B cell (primary cell): ENCODE measurements at regions not wholly inside any gene's neighbourhood (a gene's known extent, or its start where the extent isn't known, plus 50 kb on each side); places are given as distances from the start of the nearest gene placed in this dataset.

ENCODE experiments used
- ATAC-seq: fragments of 200-7000 bp; cut with Tn5 transposase; one replicate; pipeline ENCODE4 v1.10.0; 2021; ENCODE audit warnings: low read depth, mild to moderate bottlenecking, moderate number of reproducible peaks, moderate library complexity
- CTCF ChIA-PET: fragments of 350-600 bp; sonication (Branson Sonifier 250); formaldehyde crosslinking; loops from one replicate; lab custom pipeline; 2021; ENCODE audit warnings: antibody characterized with exemption, inconsistent platforms; lab: Charles Lee
- POLR2A ChIA-PET: fragments of 350-600 bp; sonication (Branson Sonifier 250); formaldehyde crosslinking; loops from one replicate; lab custom pipeline; 2021; ENCODE audit warnings: antibody characterized with exemption; lab: Charles Lee
- DNase-seq: peaks from one replicate; pipeline ENCODE4 v3.0.0; 2013
- H2AFZ ChIP-seq: 2 replicates; pipeline ENCODE4 v1.6.1; 2012; ENCODE audit warnings: mild to moderate bottlenecking, low read depth, low read length; ENCODE audit not compliant: insufficient read depth, poor library complexity, severe bottlenecking
- H3K27ac ChIP-seq, 2 donors: 1 replicate in 1 of 2; 2 replicates in 1 of 2; pipeline ENCODE4 v1.5.1; 2012 to 2013; ENCODE audit warnings: low read length in 2 of 2, mild to moderate bottlenecking in 2 of 2, moderate library complexity in 1 of 2
- H3K27me3 ChIP-seq, 4 experiments: fragments of 200-600 bp in 1 of 4; sonication (generic) in 1 of 4; replicated peaks in 1 of 4; 1 replicate in 2 of 4; 2 replicates in 2 of 4; pipeline versions ENCODE4 v1.6.1 to v1.7.0; 2013 to 2016; ENCODE audit warnings: low read length in 3 of 4, mild to moderate bottlenecking in 2 of 4, mixed read lengths in 1 of 4, moderate library complexity in 1 of 4; ENCODE audit not compliant: insufficient read depth in 4 of 4, control insufficient read depth in 3 of 4; ENCODE audit errors: control extremely low read depth in 1 of 4
- H3K36me3 ChIP-seq, 2 experiments: replicated peaks in 1 of 2; 1 replicate in 1 of 2; 2 replicates in 1 of 2; pipeline versions ENCODE4 v1.6.1 to v1.7.1; 2013; ENCODE audit warnings: low read length in 1 of 2; ENCODE audit not compliant: insufficient read depth in 2 of 2, control insufficient read depth in 1 of 2; ENCODE audit errors: control extremely low read depth in 1 of 2, extremely low read depth in 1 of 2
- H3K4me1 ChIP-seq, 2 donors: fragments of 200-600 bp in 1 of 2; sonication (generic) in 1 of 2; 1 replicate in 1 of 2; 2 replicates in 1 of 2; pipeline versions ENCODE4 v1.5.1 to v1.6.1; 2013 to 2017; ENCODE audit warnings: low read length in 2 of 2; ENCODE audit not compliant: control insufficient read depth in 2 of 2, insufficient read depth in 2 of 2
- H3K4me2 ChIP-seq: replicated peaks from 2 replicates; pipeline ENCODE3; 2012; ENCODE audit warnings: mild to moderate bottlenecking, low read depth, low read length; ENCODE audit not compliant: poor library complexity, severe bottlenecking
- H3K4me3 ChIP-seq, 5 experiments: fragments of 200-600 bp in 1 of 5; sonication (generic) in 1 of 5; 1 replicate in 3 of 5; 2 replicates in 2 of 5; pipeline versions ENCODE4 v1.5.1 to v1.7.0; 2011 to 2016; ENCODE audit warnings: low read length in 4 of 5, mild to moderate bottlenecking in 4 of 5, low read depth in 2 of 5, control low read depth in 1 of 5, moderate library complexity in 1 of 5; ENCODE audit not compliant: insufficient read depth in 1 of 5; ENCODE audit errors: control extremely low read depth in 1 of 5, extremely low read depth in 1 of 5
- H3K79me2 ChIP-seq: fragments of 200-600 bp; sonication (generic); one replicate; pipeline ENCODE4 v1.6.0; 2016; ENCODE audit warnings: low read length; ENCODE audit not compliant: control insufficient read depth, insufficient read depth
- H3K9ac ChIP-seq: fragments of 200-600 bp; sonication (generic); 2 replicates; pipeline ENCODE4 v1.6.1; 2017; ENCODE audit warnings: mild to moderate bottlenecking, low read length, moderate library complexity
- H3K9me3 ChIP-seq, 3 donors: one replicate each; pipeline versions ENCODE4 v1.6.1 to v1.7.1; 2013; ENCODE audit warnings: low read length in 2 of 3; ENCODE audit not compliant: control insufficient read depth in 2 of 3, insufficient read depth in 1 of 3; ENCODE audit errors: control extremely low read depth in 1 of 3
- H4K20me1 ChIP-seq: 2 replicates; pipeline ENCODE4 v1.6.0; 2012; ENCODE audit warnings: mild to moderate bottlenecking, low read length; ENCODE audit not compliant: insufficient read depth, control insufficient read depth, poor library complexity, severe bottlenecking
- H3K27ac Mint-ChIP-seq: one replicate; pipeline ENCODE4 v1.8.0; 2021; ENCODE audit warnings: mixed read lengths
- H3K27me3 Mint-ChIP-seq: one replicate; pipeline ENCODE4 v1.8.0; 2021; ENCODE audit warnings: mixed read lengths
- H3K4me1 Mint-ChIP-seq: one replicate; pipeline ENCODE4 v1.8.0; 2021; ENCODE audit warnings: mixed read lengths
- H3K4me3 Mint-ChIP-seq: one replicate; pipeline ENCODE4 v1.8.0; 2021; ENCODE audit warnings: mixed read lengths
- H3K9me3 Mint-ChIP-seq: one replicate; pipeline ENCODE4 v1.8.0; 2022; ENCODE audit warnings: mixed read lengths; ENCODE audit not compliant: insufficient read depth
- EZH2 ChIP-seq: IDR thresholded peaks from 2 replicates; pipeline ENCODE4 v1.6.1; 2012; ENCODE audit warnings: borderline replicate concordance, low read depth, mild to moderate bottlenecking, moderate library complexity, low read length; ENCODE audit not compliant: insufficient read depth, poor library complexity, severe bottlenecking
- WGBS: methylation state at CpG from one replicate; pipeline ENCODE4 v1.1.5; 2013; ENCODE audit warnings: missing lambda C conversion rate; ENCODE audit not compliant: insufficient coverage; 5-methylcytosine and 5-hydroxymethylcytosine counted together
- intact Hi-C: fragments of 100-400 bp; cut with micrococcal nuclease; formaldehyde crosslinking; loops from one replicate; pipeline ENCODE4 v1.10.0; 2022
- TF ChIP-seq, protein P1 (sequence below): fragments of 200-600 bp; IDR thresholded peaks from one replicate; pipeline ENCODE4 v1.8.0; 2022; ENCODE audit warnings: antibody characterized with exemption, mild to moderate bottlenecking

DNA sequence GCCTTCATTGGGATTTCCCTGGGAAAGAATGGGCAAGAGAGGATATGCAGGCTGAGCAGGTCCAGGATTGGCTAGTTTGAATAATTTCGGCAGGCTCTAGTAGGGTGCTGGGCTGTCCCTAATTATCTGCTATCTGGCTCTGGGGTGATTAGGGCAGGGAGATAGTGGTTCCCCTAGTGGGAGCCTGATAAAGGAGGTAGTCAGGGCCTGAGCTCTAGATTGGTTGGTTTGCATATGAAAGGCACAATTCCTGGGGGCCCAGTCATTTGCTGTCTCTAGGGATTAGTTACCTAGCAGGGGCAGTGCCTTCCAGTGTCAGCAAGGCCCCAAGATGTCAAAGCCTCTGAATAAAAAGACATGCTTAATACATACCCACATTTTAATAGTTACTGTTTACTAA, 690.1 kb upstream of the KLHL29 start:
- Histone ChIP-seq H3K36me3 (no peaks in the 10 kb centered on the region), H3K4me2 (no peak overlapping the region), H4K20me1 (no peaks in the 10 kb centered on the region), H3K27me3 (no peaks in the 10 kb centered on the region), H3K9me3 (no peaks in the 10 kb centered on the region), H3K27ac (no peak overlapping the region), H3K4me1 (no peaks in the 10 kb centered on the region), H3K9ac (no peak overlapping the region), H3K4me3 (no peak overlapping the region), H3K79me2 (no peaks in the 10 kb centered on the region), H2AFZ (no peak overlapping the region)
- Mint-ChIP-seq H3K9me3 (no peaks in the 10 kb centered on the region), H3K4me3 (no peak overlapping the region), H3K27me3 (no peaks in the 10 kb centered on the region), H3K4me1 (no peaks in the 10 kb centered on the region), H3K27ac (no peak overlapping the region)
- ATAC-seq (no peak), DNase-seq (no peak)
- TF ChIP-seq EZH2, result no peak
- TF ChIP-seq, protein P1, sequence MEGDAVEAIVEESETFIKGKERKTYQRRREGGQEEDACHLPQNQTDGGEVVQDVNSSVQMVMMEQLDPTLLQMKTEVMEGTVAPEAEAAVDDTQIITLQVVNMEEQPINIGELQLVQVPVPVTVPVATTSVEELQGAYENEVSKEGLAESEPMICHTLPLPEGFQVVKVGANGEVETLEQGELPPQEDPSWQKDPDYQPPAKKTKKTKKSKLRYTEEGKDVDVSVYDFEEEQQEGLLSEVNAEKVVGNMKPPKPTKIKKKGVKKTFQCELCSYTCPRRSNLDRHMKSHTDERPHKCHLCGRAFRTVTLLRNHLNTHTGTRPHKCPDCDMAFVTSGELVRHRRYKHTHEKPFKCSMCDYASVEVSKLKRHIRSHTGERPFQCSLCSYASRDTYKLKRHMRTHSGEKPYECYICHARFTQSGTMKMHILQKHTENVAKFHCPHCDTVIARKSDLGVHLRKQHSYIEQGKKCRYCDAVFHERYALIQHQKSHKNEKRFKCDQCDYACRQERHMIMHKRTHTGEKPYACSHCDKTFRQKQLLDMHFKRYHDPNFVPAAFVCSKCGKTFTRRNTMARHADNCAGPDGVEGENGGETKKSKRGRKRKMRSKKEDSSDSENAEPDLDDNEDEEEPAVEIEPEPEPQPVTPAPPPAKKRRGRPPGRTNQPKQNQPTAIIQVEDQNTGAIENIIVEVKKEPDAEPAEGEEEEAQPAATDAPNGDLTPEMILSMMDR, result no peak
- CTCF ChIA-PET, result no interaction called here
- POLR2A ChIA-PET, result no interaction called here
- intact Hi-C loops, result no loop called here
- WGBS, result 67% methylated on average over 1 of the region's 1 CpG

DNA sequence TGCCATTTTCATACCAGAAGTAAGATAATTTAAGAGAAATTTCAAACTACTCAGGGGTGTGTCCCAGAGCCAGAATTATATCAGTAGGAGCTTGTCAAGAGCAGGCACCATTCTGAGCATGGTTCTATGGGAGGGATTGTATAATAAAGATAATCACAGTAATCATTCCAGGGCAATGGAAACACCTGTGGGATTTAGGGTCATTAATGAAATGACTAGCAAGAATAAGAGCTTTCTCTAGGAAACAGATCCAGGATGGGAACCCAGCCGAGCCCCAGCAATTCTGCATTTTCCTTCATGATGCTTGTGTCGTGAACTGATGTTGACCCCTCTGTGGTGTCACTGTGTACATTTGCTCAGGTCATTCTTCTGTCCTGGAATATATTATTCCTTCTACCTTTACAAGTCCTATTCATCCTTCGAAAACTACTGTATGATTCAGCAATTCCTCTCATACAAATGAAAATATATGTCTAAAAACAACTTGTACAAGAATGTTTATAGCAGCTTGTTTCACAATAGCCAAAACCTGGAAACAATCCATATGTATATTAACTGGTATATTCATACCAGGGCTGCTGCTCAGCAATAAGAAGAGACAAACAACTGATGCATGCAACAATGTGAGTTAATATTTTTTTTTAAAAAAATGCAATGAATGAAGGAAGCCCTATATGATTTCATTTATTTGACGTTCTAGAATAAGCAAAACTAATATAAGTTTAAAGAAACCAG, 687.8 kb upstream of the KLHL29 start:
- no peaks in the 10 kb centered on the region for H3K36me3 ChIP-seq
- no peak overlapping the region for H3K4me2 ChIP-seq
- Mint-ChIP-seq H3K27ac (no peak overlapping the region), H3K4me1 (no peaks in the 10 kb centered on the region), H3K27me3 (no peaks in the 10 kb centered on the region), H3K9me3 (no peaks in the 10 kb centered on the region), H3K4me3 (no peak overlapping the region)
- ATAC-seq, result no peak
- CTCF ChIA-PET, result no interaction called here
- no peak overlapping the region for H3K4me3 ChIP-seq
- H3K9ac ChIP-seq, result no peak overlapping the region
- no peaks in the 10 kb centered on the region for H3K27me3 ChIP-seq
- POLR2A ChIA-PET, result no interaction called here
- DNase-seq, result no peak
- H3K9me3 ChIP-seq, result no peaks in the 10 kb centered on the region
- H3K4me1 ChIP-seq, result no peaks in the 10 kb centered on the region
- no peak overlapping the region for H2AFZ ChIP-seq
- no peaks in the 10 kb centered on the region for H4K20me1 ChIP-seq
- no peaks in the 10 kb centered on the region for H3K79me2 ChIP-seq
- no peak overlapping the region for H3K27ac ChIP-seq
- TF ChIP-seq, protein P1, result no peak
- TF ChIP-seq EZH2, result no peak
- intact Hi-C loops, result no loop called here
- WGBS, result 74% methylated on average over 2 of the region's 4 CpGs
